ENCODE measurements at regions not wholly inside any gene's neighbourhood (a gene's known extent, or its start where the extent isn't known, plus 50 kb on each side); places are given as distances from the start of the nearest gene placed in this dataset.

GRCh38 chr7:16034866-16035265 is 348.4 kb upstream of the MEOX2 start:
- TF ChIP-seq, protein P1, sequence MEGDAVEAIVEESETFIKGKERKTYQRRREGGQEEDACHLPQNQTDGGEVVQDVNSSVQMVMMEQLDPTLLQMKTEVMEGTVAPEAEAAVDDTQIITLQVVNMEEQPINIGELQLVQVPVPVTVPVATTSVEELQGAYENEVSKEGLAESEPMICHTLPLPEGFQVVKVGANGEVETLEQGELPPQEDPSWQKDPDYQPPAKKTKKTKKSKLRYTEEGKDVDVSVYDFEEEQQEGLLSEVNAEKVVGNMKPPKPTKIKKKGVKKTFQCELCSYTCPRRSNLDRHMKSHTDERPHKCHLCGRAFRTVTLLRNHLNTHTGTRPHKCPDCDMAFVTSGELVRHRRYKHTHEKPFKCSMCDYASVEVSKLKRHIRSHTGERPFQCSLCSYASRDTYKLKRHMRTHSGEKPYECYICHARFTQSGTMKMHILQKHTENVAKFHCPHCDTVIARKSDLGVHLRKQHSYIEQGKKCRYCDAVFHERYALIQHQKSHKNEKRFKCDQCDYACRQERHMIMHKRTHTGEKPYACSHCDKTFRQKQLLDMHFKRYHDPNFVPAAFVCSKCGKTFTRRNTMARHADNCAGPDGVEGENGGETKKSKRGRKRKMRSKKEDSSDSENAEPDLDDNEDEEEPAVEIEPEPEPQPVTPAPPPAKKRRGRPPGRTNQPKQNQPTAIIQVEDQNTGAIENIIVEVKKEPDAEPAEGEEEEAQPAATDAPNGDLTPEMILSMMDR (IDR thresholded peaks at IDR 0.05), result no peak
- TF ChIP-seq POLR2A (IDR thresholded peaks at IDR 0.05), result no peak

Measured in thyroid gland (tissue), 4 donors.